HuH-7 (cell line): ENCODE measurements at regions not wholly inside any gene's neighbourhood (a gene's known extent, or its start where the extent isn't known, plus 50 kb on each side); places are given as distances from the start of the nearest gene placed in this dataset.
"Not testable (repeated sequence)": the region's sequence is repeated elsewhere in the genome, so short reads cannot be mapped to it uniquely, and the experiment has no call there.

Experiments used
- DNase-seq: peaks from one replicate; pipeline ENCODE4 v3.0.0; 2011; ENCODE audit warnings: low spot score

DNA sequence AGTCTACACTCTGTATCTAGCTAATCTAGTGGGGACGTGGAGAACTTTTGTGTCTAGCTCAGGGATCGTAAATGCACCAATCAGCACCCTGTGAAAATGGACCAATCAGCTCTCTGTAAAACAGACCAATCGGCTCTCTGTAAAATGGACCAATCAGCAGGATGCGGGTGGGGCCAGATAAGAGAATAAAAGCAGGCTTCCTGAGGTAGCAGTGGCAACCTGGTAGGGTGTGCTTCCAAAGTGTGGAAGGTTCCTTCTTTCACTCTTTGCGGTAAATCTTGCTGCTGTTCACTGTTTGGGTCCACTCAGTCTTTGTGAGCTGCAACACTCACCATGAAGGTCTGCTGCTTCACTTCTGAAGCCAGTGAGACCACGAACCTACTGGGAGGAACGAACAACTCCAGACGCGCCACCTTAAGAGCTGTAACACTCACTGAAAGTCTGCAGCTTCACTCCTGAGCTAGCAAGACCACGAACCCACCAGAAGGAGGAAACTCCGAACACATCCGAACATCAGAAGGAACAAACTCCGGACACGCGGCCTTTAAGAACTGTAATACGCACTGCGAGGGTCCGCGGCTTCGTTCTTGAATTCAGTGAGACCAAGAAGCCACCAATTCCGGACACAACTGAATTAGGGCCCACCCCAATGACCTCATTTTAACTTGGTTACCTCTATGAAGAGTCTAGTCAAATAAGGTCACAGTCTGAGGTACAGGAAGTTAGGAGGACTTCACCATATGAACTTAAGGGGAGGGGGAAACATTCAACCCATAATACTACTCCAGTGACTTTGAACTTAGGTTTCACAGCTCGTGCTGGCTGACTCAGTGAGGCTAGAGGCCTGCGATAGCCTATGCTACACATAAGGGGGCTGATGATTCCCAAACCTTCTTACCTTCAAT lies 59.8 kb upstream of the LPGAT1 start:
- DNase-seq, result not testable (repeated sequence)

DNA sequence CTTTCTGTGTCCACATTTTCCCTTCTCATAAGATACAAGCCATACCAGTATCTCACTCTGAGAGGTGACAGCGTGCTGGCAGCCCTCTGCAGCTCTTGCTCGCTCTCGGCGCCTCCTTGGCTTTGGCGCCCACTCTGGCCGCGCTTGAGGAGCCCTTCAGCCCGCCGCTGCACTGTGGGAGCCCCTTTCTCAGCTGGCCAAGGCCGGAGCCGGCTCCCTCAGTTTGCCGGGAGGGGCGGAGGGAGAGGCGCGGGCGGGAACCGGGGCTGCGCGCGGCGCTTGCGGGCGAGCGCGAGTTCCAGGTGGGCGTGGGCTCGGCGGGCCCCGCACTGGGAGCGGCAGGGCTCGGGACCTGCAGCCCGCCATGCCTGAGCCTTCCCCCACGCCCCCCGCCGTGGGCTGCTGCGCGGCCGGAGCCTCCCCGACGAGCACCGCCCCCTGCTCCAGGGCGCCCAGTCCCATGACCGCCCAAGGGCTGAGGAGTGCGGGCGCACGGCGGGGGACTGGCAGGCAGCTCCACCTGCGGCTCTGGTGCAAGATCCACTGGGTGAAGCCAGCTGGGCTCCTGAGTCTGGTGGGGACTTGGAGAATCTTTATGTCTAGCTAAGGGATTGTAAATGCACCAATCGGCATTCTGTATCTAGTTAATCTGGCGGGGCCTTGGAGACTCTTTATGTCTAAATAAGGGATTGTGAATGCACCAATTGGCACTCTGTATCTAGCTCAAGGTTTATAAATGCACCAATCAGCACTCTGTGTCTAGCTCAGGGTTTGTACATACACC lies 58.9 kb upstream of the LPGAT1 start:
- DNase-seq, result not testable (repeated sequence)

DNA sequence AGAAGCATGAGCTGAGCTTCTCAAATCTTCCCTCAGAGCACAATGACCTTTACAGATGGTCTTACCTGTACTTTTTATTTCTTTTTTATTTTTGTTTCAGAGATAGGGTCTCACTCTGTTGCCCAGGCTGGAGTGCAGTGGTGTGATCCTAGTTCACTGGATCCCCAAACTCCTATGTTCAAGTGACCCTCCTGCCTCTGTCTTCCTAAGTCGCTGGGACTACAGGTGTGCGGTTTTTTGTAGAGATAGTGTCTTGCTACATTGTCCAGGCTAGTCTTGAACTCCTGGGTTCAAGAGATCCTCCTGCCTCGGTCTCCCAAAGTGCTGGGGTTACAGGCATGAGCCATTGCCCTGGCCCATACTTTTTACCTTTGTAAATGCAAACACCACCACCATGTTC lies 56.0 kb upstream of the LPGAT1 start:
- no peak for DNase-seq

DNA sequence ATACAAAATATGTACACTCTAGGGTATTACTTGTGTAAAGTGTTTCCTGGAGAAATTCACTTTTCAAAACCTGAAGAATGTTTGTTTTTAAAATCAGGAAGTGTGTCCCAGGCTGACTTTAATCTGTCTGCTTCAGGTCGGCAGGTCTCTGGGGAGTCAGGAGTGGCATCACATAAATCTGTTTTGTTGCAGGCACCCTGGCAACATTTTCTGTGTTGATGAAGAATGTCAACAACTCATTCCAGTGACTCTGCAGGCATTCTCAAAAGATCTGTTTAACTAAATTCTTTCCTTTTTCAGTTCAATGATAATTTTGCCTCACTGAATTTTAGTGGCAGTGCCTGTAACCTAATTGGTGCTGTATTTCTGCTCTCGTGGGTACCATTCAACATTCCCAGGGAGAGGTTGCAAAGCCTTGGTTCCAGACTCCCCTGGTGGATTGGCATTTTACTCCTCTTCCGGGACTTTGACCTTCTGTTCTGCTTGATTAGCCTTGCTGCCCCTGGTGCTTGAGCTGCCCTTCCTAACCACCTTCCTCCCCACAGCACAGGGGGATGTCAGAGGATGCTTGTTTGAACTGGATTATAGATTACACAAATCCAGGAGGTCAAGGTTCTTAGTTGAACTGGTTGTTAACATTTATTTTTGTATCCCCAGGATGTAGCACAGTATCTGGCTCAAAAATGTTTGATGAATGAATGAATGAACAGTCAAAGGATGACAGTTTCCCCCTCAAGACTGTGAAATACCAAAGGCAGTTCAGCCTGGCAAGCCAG lies 55.4 kb upstream of the LPGAT1 start:
- peak; percentile 87 for DNase-seq

DNA sequence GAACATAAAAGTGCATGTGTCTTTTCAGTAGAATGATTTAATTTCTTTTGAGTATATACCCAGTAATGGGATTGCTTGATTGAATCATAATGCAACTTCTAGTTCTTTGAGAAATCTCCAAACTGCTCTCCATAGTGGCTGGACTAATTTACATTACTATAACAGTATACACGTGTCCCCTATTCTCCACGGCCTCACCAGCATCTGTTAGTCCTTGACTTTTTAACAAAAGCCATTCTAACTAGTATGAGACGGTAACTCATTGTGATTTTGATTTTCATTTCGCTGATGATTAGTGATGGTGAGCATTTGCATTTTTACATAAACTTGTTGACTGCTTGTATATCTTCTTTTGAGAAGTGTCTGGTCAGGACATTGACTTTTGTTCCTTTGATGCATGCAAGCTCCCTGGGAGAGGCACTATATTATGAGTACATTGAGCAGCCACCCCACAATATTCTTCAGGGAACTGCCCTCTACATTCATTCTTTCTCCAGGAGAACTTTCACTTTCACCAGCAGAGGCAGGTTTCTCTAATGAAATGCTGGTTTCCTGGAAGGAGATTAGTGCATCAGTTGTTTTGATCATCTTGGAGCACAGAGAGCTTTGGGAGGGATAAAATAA lies 51.9 kb upstream of the LPGAT1 start:
- DNase-seq, result no peak
